Thyroid gland (tissue), 4 donors: ENCODE measurements at regions not wholly inside any gene's neighbourhood (a gene's known extent, or its start where the extent isn't known, plus 50 kb on each side); places are given as distances from the start of the nearest gene placed in this dataset.

Source experiments
- DNase-seq, 2 donors: peaks; one replicate each; pipeline ENCODE4 v3.0.0-alpha.2; 2019
- H3K27ac ChIP-seq, 3 donors: fragments of 200-600 bp; sonication (generic); 1 replicate in 2 of 3; 2 replicates in 1 of 3; pipeline ENCODE4 v1.5.1; 2016 to 2019; ENCODE audit warnings: mild to moderate bottlenecking in 1 of 3, moderate library complexity in 1 of 3
- H3K27me3 ChIP-seq: fragments of 200-600 bp; sonication (generic); one replicate; pipeline ENCODE4 v1.5.1; 2019
- H3K36me3 ChIP-seq, 2 donors: fragments of 200-600 bp; sonication (generic); one replicate each; pipeline ENCODE4 v1.5.1; 2016 to 2019
- H3K4me1 ChIP-seq, 2 donors: fragments of 200-600 bp; sonication (generic); one replicate each; pipeline ENCODE4 v1.5.1; 2017 to 2019
- H3K4me3 ChIP-seq, 3 donors: fragments of 200-600 bp; sonication (generic); replicated peaks in 1 of 3; 1 replicate in 2 of 3; 2 replicates in 1 of 3; pipeline ENCODE4 v1.5.1; 2016; ENCODE audit warnings: mild to moderate bottlenecking in 1 of 3
- H3K9me3 ChIP-seq: fragments of 200-600 bp; sonication (generic); one replicate; pipeline ENCODE4 v1.5.1; 2017
- POLR2A ChIP-seq, 2 donors: fragments of 450-650 bp; IDR thresholded peaks; one replicate each; pipeline ENCODE4 v1.6.1; 2017; ENCODE audit warnings: antibody characterized with exemption in 2 of 2, mild to moderate bottlenecking in 2 of 2, moderate library complexity in 1 of 2
- WGBS, 2 donors: methylation state at CpG; one replicate each; pipeline ENCODE4 v1.1.5; 2017; 5-methylcytosine and 5-hydroxymethylcytosine counted together
- intact Hi-C: fragments of 100-400 bp; cut with DNase I; formaldehyde crosslinking; loops from one replicate; pipeline ENCODE4 v1.15.1; 2023
- TF ChIP-seq, protein P1 (sequence below), 6 experiments: fragments of 200-600 bp in 3 of 6; fragments of 450-650 bp in 3 of 6; sonication (generic) in 3 of 6; IDR thresholded peaks; one replicate each; pipeline ENCODE4 v1.5.1; 2016 to 2019; ENCODE audit warnings: antibody characterized with exemption in 6 of 6, mild to moderate bottlenecking in 2 of 6, inconsistent platforms in 1 of 6, moderate library complexity in 1 of 6

DNA sequence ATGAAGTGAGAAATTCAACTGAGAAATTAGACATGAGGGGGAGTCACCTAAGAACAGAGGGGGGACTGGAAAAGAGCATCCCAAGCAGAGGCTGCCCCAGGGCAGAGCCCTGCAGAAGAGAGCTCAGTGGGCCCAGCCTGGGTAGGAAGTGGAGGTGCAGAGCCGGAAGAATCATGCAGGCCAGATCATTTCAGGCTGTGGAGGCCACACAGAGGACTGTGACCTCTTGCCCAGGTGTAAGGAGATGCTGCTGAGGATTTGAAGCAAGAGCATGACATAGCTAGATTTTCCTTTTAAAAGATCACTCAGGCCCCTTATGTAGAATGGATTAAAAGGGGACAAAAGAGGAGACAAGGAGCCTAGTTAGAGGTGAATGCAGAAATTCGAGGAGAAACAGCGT is 63.9 kb upstream of the SPATA13 start:
- no peak for TF ChIP-seq POLR2A (IDR thresholded peaks at IDR 0.05)
- TF ChIP-seq, protein P1, sequence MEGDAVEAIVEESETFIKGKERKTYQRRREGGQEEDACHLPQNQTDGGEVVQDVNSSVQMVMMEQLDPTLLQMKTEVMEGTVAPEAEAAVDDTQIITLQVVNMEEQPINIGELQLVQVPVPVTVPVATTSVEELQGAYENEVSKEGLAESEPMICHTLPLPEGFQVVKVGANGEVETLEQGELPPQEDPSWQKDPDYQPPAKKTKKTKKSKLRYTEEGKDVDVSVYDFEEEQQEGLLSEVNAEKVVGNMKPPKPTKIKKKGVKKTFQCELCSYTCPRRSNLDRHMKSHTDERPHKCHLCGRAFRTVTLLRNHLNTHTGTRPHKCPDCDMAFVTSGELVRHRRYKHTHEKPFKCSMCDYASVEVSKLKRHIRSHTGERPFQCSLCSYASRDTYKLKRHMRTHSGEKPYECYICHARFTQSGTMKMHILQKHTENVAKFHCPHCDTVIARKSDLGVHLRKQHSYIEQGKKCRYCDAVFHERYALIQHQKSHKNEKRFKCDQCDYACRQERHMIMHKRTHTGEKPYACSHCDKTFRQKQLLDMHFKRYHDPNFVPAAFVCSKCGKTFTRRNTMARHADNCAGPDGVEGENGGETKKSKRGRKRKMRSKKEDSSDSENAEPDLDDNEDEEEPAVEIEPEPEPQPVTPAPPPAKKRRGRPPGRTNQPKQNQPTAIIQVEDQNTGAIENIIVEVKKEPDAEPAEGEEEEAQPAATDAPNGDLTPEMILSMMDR (IDR thresholded peaks at IDR 0.05), result no peak
- H3K4me1 ChIP-seq, result peaks cover 17 to 20% of the 10 kb centered on the region in 2 donors
- intact Hi-C loops, result no loop called here
- no peak overlapping the region for H3K4me3 ChIP-seq
- H3K36me3 ChIP-seq, result no peaks in the 10 kb centered on the region
- no peak overlapping the region for H3K27ac ChIP-seq
- WGBS, 2 donors, result 96 to 98% methylated on average over 3 of the region's 3 CpGs
- H3K9me3 ChIP-seq, result no peaks in the 10 kb centered on the region
- DNase-seq, result no peak
- no peaks in the 10 kb centered on the region for H3K27me3 ChIP-seq

DNA sequence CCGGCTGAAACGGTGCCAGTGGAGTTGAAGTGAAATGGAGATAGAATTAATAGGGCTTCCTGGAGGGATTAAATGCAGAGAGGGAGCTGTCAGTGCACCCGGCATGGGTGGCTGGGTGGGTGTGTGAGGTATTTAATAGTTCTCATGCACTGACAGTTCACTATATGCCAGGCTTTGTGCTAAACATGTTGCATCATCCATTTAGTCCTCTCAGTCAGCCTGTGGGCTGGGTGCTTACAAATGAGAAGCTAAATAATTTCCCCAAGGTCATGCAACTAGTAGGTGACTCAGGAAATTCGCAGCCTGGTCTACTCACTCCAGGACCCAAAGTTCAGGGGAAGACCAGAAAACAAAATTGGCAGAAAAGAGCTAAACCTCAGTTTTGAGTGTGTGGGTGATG is 63.5 kb upstream of the SPATA13 start:
- Histone ChIP-seq H3K27ac (no peak overlapping the region), H3K4me1 (peaks cover 13 to 18% of the 10 kb centered on the region in 2 donors), H3K9me3 (no peaks in the 10 kb centered on the region), H3K36me3 (no peaks in the 10 kb centered on the region), H3K4me3 (no peak overlapping the region), H3K27me3 (no peaks in the 10 kb centered on the region)
- intact Hi-C loops, result no loop called here
- TF ChIP-seq, protein P1 (IDR thresholded peaks at IDR 0.05), result no peak
- no peak for TF ChIP-seq POLR2A (IDR thresholded peaks at IDR 0.05)
- DNase-seq, result no peak
- WGBS, 2 donors, result 88 to 92% methylated on average over 4 of the region's 4 CpGs

DNA sequence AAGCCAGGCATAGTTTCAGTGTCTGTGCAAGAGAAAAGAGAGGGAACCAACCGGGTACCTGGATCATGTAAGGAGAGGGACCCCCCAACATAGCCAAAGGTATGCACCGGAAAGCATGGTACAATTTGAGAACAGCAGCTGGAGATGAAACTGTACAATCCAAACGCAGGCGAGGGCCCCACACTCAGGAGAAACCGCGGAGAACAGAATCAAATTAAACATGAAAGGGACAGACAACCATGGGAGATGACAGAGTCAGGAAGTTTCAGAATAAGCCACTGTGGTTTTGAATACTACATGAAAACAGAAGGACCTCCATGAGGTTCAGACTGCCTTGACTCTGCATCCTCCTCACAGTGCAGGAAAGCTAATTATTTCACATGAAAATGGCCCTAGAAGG is 62.9 kb upstream of the SPATA13 start:
- intact Hi-C loops, result no loop called here
- DNase-seq, result no peak
- Histone ChIP-seq H3K4me1 (peaks cover 7 to 12% of the 10 kb centered on the region in 2 donors), H3K36me3 (no peaks in the 10 kb centered on the region), H3K27ac (no peak overlapping the region), H3K27me3 (no peaks in the 10 kb centered on the region), H3K9me3 (no peaks in the 10 kb centered on the region), H3K4me3 (no peak overlapping the region)
- TF ChIP-seq, protein P1 (IDR thresholded peaks at IDR 0.05), result no peak
- TF ChIP-seq POLR2A (IDR thresholded peaks at IDR 0.05), result no peak
- WGBS, 2 donors, result 61 to 75% methylated on average over 6 of the region's 6 CpGs

DNA sequence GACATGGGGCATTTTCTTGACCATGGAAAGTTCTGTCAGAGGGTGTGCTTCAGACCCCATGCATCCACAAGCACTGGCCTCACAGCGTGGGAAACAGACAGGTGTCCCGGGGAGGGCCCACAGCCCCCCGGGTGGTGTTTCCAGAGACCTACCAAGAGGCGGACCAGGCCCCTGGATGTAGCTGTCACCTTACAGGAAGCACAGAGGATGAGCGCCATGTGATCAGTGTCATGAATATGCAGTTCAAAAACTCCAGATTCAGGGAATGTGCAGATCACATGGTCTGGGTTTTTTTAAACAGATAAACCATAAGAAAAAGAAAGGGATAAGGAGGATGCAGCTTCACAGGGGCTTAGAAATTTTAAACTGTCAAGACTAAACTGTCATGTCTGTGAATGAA is 61.0 kb upstream of the SPATA13 start:
- H3K4me1 ChIP-seq, result peaks cover 0 to under 1% of the 10 kb centered on the region in 2 donors
- intact Hi-C loops, result no loop called here
- TF ChIP-seq, protein P1 (IDR thresholded peaks at IDR 0.05), result no peak
- no peak for TF ChIP-seq POLR2A (IDR thresholded peaks at IDR 0.05)
- DNase-seq, result no peak
- 92% methylated on average over 5 of the region's 5 CpGs for WGBS, 2 donors
- H3K27ac ChIP-seq, result no peak overlapping the region
- H3K9me3 ChIP-seq, result no peaks in the 10 kb centered on the region
- no peaks in the 10 kb centered on the region for H3K27me3 ChIP-seq
- H3K36me3 ChIP-seq, result no peaks in the 10 kb centered on the region
- no peak overlapping the region for H3K4me3 ChIP-seq

DNA sequence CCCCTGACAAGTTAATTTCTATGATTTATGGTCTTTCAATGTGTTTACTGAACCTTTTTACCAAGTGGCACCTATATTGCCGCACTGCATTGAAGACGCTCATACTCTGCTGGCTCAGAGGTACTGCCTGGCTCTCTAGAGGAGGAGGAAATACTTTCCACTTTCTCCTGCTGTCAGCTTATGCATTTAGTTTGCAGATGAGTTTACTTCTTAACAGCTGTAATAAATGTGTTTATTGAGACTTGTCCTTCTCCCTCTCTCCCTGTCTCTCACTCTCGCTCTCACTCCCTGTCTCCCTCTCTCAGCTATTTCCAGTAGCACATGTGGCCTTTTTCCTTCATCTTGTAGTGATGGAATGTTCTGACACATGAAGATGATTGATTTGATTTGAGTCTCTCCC is 60.3 kb upstream of the SPATA13 start:
- Histone ChIP-seq H3K27me3 (no peaks in the 10 kb centered on the region), H3K4me1 (peaks cover 5 to 7% of the 10 kb centered on the region in 2 donors), H3K36me3 (no peaks in the 10 kb centered on the region), H3K9me3 (no peaks in the 10 kb centered on the region), H3K27ac (no peak overlapping the region), H3K4me3 (no peak overlapping the region)
- 91 to 93% methylated on average over 3 of the region's 3 CpGs for WGBS, 2 donors
- intact Hi-C loops, result no loop called here
- no peak for TF ChIP-seq POLR2A (IDR thresholded peaks at IDR 0.05)
- TF ChIP-seq, protein P1 (IDR thresholded peaks at IDR 0.05), result no peak
- no peak for DNase-seq
